WTC11 (cell line): ENCODE measurements at regions not wholly inside any gene's neighbourhood (a gene's known extent, or its start where the extent isn't known, plus 50 kb on each side); places are given as distances from the start of the nearest gene placed in this dataset.

Experiments used
- ATAC-seq: fragments of 200-7000 bp; cut with Tn5 transposase; 2 replicates; pipeline ENCODE4 v1.10.0; 2021; ENCODE audit warnings: mild to moderate bottlenecking, moderate library complexity
- CTCF ChIA-PET: fragments of 300-600 bp; sonication (Branson Sonifier 250); formaldehyde crosslinking; loops from one replicate; lab custom pipeline; 2021; ENCODE audit warnings: antibody characterized with exemption; lab: Charles Lee
- POLR2A ChIA-PET: fragments of 350-600 bp; sonication (Branson Sonifier 250); formaldehyde crosslinking; loops from one replicate; lab custom pipeline; 2021; ENCODE audit warnings: antibody characterized with exemption; lab: Charles Lee
- DNase-seq: peaks from one replicate; pipeline ENCODE4 v3.0.0; 2021; ENCODE audit warnings: low spot score
- H3K27ac Mint-ChIP-seq: 2 replicates; pipeline ENCODE4 v1.8.0; 2021; ENCODE audit warnings: mixed read lengths
- H3K27me3 Mint-ChIP-seq: 2 replicates; pipeline ENCODE4 v1.8.0; 2021; ENCODE audit warnings: low read depth, mild to moderate bottlenecking, moderate library complexity, mixed read lengths
- H3K36me3 Mint-ChIP-seq: 2 replicates; pipeline ENCODE4 v1.8.0; 2021; ENCODE audit warnings: mixed read lengths
- H3K4me1 Mint-ChIP-seq: 2 replicates; pipeline ENCODE4 v1.8.0; 2022; ENCODE audit warnings: mixed read lengths
- H3K4me3 Mint-ChIP-seq: 2 replicates; pipeline ENCODE4 v1.8.0; 2021; ENCODE audit warnings: mild to moderate bottlenecking, moderate library complexity, mixed read lengths
- H3K9me3 Mint-ChIP-seq: 2 replicates; pipeline ENCODE4 v1.8.0; 2021; ENCODE audit warnings: mixed read lengths
- CBFB ChIP-seq: sonication (generic); formaldehyde crosslinking; IDR thresholded peaks from 2 replicates; pipeline ENCODE4 v1.8.1; 2022; ENCODE audit warnings: mild to moderate bottlenecking, low read depth, missing genetic modification reagents
- GTF2I ChIP-seq: fragments of 250-450 bp; sonication (Bioruptor Pico); conservative IDR thresholded peaks from 2 replicates; pipeline ENCODE4 v1.4.0; 2021; ENCODE audit warnings: mild to moderate bottlenecking
- MYBL2 ChIP-seq: sonication (generic); formaldehyde crosslinking; IDR thresholded peaks from 2 replicates; pipeline ENCODE4 v1.8.1; 2023; ENCODE audit warnings: mild to moderate bottlenecking, moderate library complexity, missing genetic modification reagents
- PRRX2 ChIP-seq: fragments of 250-450 bp; sonication (Bioruptor Pico); IDR thresholded peaks from 2 replicates; pipeline ENCODE4 v1.8.0; 2021; ENCODE audit warnings: mild to moderate bottlenecking
- RELA ChIP-seq: sonication (generic); formaldehyde crosslinking; IDR thresholded peaks from 2 replicates; pipeline ENCODE4 v1.8.1; 2022; ENCODE audit warnings: missing genetic modification reagents, mild to moderate bottlenecking, borderline replicate concordance
- ZNF219 ChIP-seq: sonication (generic); formaldehyde crosslinking; IDR thresholded peaks from 2 replicates; pipeline ENCODE4 v1.8.0; 2023; ENCODE audit warnings: missing genetic modification reagents, mild to moderate bottlenecking, borderline replicate concordance
- ZNF232 ChIP-seq: sonication (generic); formaldehyde crosslinking; IDR thresholded peaks from 2 replicates; pipeline ENCODE4 v1.8.0; 2022; ENCODE audit warnings: mild to moderate bottlenecking, missing genetic modification reagents
- ZNF423 ChIP-seq: fragments of 250-450 bp; sonication (Bioruptor Pico); IDR thresholded peaks from 2 replicates; pipeline ENCODE4 v2.1.2; 2022; ENCODE audit warnings: mild to moderate bottlenecking, moderate library complexity
- TF ChIP-seq, protein P1 (sequence below): sonication (generic); formaldehyde crosslinking; IDR thresholded peaks from 2 replicates; pipeline ENCODE4 v1.8.1; 2023; ENCODE audit warnings: mild to moderate bottlenecking, missing genetic modification reagents, moderate library complexity
- TF ChIP-seq, protein P2 (sequence below): sonication (generic); formaldehyde crosslinking; IDR thresholded peaks from 2 replicates; pipeline ENCODE4 v1.8.0; 2022; ENCODE audit warnings: missing genetic modification reagents
- TF ChIP-seq, protein P3 (sequence below): sonication (generic); formaldehyde crosslinking; conservative IDR thresholded peaks from 2 replicates; pipeline ENCODE4 v1.8.1; 2022; ENCODE audit warnings: mild to moderate bottlenecking, missing genetic modification reagents
- TF ChIP-seq, protein P4 (sequence below): fragments of 250-450 bp; sonication (Bioruptor Pico); IDR thresholded peaks from 2 replicates; pipeline ENCODE4 v2.1.2; 2022; ENCODE audit warnings: mild to moderate bottlenecking, moderate library complexity
- TF ChIP-seq, protein P5 (sequence below): fragments of 250-450 bp; sonication (Bioruptor Pico); IDR thresholded peaks from 2 replicates; pipeline ENCODE4 v1.9.0; 2021; ENCODE audit warnings: mild to moderate bottlenecking, borderline replicate concordance
- TF ChIP-seq, protein P6 (sequence below): sonication (generic); formaldehyde crosslinking; IDR thresholded peaks from 2 replicates; pipeline ENCODE4 v1.8.1; 2022; ENCODE audit warnings: mild to moderate bottlenecking, missing genetic modification reagents, moderate library complexity, borderline replicate concordance
- TF ChIP-seq, protein P7 (sequence below): sonication (generic); formaldehyde crosslinking; IDR thresholded peaks from 2 replicates; pipeline ENCODE4 v1.8.0; 2022; ENCODE audit warnings: mild to moderate bottlenecking, missing genetic modification reagents
- TF ChIP-seq, protein P8 (sequence below): sonication (generic); formaldehyde crosslinking; IDR thresholded peaks from 2 replicates; pipeline ENCODE4 v1.8.1; 2023; ENCODE audit warnings: mild to moderate bottlenecking, moderate library complexity, missing genetic modification reagents
- TF ChIP-seq, protein P9 (sequence below): sonication (generic); formaldehyde crosslinking; IDR thresholded peaks from 2 replicates; pipeline ENCODE4 v1.8.1; 2022; ENCODE audit warnings: low read depth, mild to moderate bottlenecking, moderate library complexity, missing genetic modification reagents, borderline replicate concordance

DNA sequence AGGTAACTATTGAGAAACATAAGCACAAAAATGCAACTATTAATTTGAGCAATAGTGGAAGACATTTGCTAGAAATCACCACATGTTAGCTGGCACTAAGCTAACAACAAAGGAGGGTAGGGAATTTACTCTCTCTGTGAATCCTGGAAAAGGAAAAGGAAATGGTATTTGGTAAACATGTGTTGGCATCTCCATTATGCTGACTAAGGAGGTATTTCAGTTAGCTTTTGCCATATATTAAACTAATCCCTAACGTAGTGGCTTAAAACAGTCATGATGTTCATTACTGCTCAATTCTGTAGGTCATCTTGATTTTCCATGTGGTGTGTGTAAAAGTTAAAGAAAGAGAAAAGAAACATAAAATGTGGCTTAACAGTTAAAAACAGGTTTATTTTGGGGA is 1686.5 kb upstream of the PCDH7 start:
- Mint-ChIP-seq H3K27me3 (0 out of 2 replicates have a peak, but pooled peaks cover 3% of the 10 kb centered on the region), H3K4me3 (no peak overlapping the region), H3K36me3 (peaks cover 29% of the 10 kb centered on the region), H3K27ac (no peak overlapping the region), H3K9me3 (peaks cover 38% of the 10 kb centered on the region), H3K4me1 (no peaks in the 10 kb centered on the region)
- TF ChIP-seq CBFB (no peak), MYBL2 (CRISPR knock-in tag) (no peak), ZNF219 (CRISPR knock-in tag) (no peak), ZNF423 (CRISPR knock-in tag) (no peak), PRRX2 (CRISPR knock-in tag) (no peak)
- TF ChIP-seq, protein P1, sequence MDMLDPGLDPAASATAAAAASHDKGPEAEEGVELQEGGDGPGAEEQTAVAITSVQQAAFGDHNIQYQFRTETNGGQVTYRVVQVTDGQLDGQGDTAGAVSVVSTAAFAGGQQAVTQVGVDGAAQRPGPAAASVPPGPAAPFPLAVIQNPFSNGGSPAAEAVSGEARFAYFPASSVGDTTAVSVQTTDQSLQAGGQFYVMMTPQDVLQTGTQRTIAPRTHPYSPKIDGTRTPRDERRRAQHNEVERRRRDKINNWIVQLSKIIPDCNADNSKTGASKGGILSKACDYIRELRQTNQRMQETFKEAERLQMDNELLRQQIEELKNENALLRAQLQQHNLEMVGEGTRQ (CRISPR knock-in tag), result no peak
- TF ChIP-seq, protein P2, sequence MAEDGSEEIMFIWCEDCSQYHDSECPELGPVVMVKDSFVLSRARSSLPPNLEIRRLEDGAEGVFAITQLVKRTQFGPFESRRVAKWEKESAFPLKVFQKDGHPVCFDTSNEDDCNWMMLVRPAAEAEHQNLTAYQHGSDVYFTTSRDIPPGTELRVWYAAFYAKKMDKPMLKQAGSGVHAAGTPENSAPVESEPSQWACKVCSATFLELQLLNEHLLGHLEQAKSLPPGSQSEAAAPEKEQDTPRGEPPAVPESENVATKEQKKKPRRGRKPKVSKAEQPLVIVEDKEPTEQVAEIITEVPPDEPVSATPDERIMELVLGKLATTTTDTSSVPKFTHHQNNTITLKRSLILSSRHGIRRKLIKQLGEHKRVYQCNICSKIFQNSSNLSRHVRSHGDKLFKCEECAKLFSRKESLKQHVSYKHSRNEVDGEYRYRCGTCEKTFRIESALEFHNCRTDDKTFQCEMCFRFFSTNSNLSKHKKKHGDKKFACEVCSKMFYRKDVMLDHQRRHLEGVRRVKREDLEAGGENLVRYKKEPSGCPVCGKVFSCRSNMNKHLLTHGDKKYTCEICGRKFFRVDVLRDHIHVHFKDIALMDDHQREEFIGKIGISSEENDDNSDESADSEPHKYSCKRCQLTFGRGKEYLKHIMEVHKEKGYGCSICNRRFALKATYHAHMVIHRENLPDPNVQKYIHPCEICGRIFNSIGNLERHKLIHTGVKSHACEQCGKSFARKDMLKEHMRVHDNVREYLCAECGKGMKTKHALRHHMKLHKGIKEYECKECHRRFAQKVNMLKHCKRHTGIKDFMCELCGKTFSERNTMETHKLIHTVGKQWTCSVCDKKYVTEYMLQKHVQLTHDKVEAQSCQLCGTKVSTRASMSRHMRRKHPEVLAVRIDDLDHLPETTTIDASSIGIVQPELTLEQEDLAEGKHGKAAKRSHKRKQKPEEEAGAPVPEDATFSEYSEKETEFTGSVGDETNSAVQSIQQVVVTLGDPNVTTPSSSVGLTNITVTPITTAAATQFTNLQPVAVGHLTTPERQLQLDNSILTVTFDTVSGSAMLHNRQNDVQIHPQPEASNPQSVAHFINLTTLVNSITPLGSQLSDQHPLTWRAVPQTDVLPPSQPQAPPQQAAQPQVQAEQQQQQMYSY (CRISPR knock-in tag), result no peak
- TF ChIP-seq, protein P3, sequence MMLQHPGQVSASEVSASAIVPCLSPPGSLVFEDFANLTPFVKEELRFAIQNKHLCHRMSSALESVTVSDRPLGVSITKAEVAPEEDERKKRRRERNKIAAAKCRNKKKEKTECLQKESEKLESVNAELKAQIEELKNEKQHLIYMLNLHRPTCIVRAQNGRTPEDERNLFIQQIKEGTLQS (CRISPR knock-in tag), result no peak
- TF ChIP-seq, protein P4, sequence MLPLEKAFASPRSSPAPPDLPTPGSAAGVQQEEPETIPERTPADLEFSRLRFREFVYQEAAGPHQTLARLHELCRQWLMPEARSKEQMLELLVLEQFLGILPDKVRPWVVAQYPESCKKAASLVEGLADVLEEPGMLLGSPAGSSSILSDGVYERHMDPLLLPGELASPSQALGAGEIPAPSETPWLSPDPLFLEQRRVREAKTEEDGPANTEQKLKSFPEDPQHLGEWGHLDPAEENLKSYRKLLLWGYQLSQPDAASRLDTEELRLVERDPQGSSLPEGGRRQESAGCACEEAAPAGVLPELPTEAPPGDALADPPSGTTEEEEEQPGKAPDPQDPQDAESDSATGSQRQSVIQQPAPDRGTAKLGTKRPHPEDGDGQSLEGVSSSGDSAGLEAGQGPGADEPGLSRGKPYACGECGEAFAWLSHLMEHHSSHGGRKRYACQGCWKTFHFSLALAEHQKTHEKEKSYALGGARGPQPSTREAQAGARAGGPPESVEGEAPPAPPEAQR (CRISPR knock-in tag), result no peak
- no peak for DNase-seq
- ChIA-PET CTCF (no interaction called here), POLR2A (no interaction called here)
- ATAC-seq, result no peak

DNA sequence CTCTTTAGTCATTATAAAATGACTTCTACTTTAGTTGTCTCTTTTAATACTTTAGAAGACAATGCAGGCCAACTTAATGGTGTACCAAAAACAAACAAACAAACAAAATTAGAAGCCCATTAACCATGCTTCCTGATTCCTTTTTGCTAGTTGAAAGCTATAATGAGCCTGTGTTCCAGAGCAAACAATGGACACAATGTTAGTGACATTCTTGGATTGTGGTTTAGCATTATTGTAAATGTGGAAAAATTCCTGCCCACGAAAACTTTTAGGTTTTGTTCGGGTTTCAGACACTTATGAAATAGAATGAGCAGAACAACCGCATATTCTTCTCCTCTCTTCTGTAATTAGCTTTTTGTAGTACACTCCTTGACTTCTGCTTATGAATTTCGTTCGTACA is 1682.7 kb upstream of the PCDH7 start:
- ATAC-seq, result no peak
- Mint-ChIP-seq H3K4me3 (no peak overlapping the region), H3K4me1 (no peaks in the 10 kb centered on the region), H3K9me3 (peaks cover 30% of the 10 kb centered on the region), H3K27ac (no peak overlapping the region), H3K36me3 (peaks cover 24% of the 10 kb centered on the region), H3K27me3 (0 out of 2 replicates have a peak, but pooled peaks cover 3% of the 10 kb centered on the region)
- CTCF ChIA-PET, result no interaction called here
- POLR2A ChIA-PET, result no interaction called here
- DNase-seq, result no peak
- TF ChIP-seq, protein P5, sequence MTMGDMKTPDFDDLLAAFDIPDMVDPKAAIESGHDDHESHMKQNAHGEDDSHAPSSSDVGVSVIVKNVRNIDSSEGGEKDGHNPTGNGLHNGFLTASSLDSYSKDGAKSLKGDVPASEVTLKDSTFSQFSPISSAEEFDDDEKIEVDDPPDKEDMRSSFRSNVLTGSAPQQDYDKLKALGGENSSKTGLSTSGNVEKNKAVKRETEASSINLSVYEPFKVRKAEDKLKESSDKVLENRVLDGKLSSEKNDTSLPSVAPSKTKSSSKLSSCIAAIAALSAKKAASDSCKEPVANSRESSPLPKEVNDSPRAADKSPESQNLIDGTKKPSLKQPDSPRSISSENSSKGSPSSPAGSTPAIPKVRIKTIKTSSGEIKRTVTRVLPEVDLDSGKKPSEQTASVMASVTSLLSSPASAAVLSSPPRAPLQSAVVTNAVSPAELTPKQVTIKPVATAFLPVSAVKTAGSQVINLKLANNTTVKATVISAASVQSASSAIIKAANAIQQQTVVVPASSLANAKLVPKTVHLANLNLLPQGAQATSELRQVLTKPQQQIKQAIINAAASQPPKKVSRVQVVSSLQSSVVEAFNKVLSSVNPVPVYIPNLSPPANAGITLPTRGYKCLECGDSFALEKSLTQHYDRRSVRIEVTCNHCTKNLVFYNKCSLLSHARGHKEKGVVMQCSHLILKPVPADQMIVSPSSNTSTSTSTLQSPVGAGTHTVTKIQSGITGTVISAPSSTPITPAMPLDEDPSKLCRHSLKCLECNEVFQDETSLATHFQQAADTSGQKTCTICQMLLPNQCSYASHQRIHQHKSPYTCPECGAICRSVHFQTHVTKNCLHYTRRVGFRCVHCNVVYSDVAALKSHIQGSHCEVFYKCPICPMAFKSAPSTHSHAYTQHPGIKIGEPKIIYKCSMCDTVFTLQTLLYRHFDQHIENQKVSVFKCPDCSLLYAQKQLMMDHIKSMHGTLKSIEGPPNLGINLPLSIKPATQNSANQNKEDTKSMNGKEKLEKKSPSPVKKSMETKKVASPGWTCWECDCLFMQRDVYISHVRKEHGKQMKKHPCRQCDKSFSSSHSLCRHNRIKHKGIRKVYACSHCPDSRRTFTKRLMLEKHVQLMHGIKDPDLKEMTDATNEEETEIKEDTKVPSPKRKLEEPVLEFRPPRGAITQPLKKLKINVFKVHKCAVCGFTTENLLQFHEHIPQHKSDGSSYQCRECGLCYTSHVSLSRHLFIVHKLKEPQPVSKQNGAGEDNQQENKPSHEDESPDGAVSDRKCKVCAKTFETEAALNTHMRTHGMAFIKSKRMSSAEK (CRISPR knock-in tag), result no peak
- TF ChIP-seq, protein P6, sequence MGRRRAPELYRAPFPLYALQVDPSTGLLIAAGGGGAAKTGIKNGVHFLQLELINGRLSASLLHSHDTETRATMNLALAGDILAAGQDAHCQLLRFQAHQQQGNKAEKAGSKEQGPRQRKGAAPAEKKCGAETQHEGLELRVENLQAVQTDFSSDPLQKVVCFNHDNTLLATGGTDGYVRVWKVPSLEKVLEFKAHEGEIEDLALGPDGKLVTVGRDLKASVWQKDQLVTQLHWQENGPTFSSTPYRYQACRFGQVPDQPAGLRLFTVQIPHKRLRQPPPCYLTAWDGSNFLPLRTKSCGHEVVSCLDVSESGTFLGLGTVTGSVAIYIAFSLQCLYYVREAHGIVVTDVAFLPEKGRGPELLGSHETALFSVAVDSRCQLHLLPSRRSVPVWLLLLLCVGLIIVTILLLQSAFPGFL, result no peak
- TF ChIP-seq ZNF423 (CRISPR knock-in tag) (no peak), GTF2I (CRISPR knock-in tag) (no peak), ZNF232 (CRISPR knock-in tag) (no peak), PRRX2 (CRISPR knock-in tag) (no peak), RELA (CRISPR knock-in tag) (no peak)
- TF ChIP-seq, protein P7, sequence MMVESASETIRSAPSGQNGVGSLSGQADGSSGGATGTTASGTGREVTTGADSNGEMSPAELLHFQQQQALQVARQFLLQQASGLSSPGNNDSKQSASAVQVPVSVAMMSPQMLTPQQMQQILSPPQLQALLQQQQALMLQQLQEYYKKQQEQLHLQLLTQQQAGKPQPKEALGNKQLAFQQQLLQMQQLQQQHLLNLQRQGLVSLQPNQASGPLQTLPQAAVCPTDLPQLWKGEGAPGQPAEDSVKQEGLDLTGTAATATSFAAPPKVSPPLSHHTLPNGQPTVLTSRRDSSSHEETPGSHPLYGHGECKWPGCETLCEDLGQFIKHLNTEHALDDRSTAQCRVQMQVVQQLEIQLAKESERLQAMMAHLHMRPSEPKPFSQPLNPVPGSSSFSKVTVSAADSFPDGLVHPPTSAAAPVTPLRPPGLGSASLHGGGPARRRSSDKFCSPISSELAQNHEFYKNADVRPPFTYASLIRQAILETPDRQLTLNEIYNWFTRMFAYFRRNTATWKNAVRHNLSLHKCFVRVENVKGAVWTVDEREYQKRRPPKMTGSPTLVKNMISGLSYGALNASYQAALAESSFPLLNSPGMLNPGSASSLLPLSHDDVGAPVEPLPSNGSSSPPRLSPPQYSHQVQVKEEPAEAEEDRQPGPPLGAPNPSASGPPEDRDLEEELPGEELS (CRISPR knock-in tag), result no peak
- TF ChIP-seq, protein P8, sequence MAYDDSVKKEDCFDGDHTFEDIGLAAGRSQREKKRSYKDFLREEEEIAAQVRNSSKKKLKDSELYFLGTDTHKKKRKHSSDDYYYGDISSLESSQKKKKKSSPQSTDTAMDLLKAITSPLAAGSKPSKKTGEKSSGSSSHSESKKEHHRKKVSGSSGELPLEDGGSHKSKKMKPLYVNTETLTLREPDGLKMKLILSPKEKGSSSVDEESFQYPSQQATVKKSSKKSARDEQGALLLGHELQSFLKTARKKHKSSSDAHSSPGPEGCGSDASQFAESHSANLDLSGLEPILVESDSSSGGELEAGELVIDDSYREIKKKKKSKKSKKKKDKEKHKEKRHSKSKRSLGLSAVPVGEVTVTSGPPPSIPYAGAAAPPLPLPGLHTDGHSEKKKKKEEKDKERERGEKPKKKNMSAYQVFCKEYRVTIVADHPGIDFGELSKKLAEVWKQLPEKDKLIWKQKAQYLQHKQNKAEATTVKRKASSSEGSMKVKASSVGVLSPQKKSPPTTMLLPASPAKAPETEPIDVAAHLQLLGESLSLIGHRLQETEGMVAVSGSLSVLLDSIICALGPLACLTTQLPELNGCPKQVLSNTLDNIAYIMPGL (CRISPR knock-in tag), result no peak
- TF ChIP-seq, protein P9, sequence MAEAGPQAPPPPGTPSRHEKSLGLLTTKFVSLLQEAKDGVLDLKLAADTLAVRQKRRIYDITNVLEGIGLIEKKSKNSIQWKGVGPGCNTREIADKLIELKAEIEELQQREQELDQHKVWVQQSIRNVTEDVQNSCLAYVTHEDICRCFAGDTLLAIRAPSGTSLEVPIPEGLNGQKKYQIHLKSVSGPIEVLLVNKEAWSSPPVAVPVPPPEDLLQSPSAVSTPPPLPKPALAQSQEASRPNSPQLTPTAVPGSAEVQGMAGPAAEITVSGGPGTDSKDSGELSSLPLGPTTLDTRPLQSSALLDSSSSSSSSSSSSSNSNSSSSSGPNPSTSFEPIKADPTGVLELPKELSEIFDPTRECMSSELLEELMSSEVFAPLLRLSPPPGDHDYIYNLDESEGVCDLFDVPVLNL, result no peak
